H9 (cell line): ENCODE measurements at regions not wholly inside any gene's neighbourhood (a gene's known extent, or its start where the extent isn't known, plus 50 kb on each side); places are given as distances from the start of the nearest gene placed in this dataset.

Experiments
- DNase-seq: peaks from one replicate; pipeline ENCODE4 v3.0.0-alpha.2; 2017
- H2AFZ ChIP-seq: one replicate; pipeline ENCODE4 v1.6.1; 2013; ENCODE audit warnings: mild to moderate bottlenecking, low read length, control low read depth, moderate library complexity
- H2AK5ac ChIP-seq: 2 replicates; pipeline ENCODE4 v1.6.1; 2013; ENCODE audit warnings: low read length, control low read depth, mixed read lengths; ENCODE audit not compliant: insufficient read length
- H2BK120ac ChIP-seq: one replicate; pipeline ENCODE4 v1.6.1; 2013; ENCODE audit warnings: low read depth, mild to moderate bottlenecking, low read length, control low read depth, inconsistent platforms; ENCODE audit not compliant: poor library complexity, severe bottlenecking
- H2BK12ac ChIP-seq: 2 replicates; pipeline ENCODE4 v1.6.1; 2013; ENCODE audit warnings: low read length, control low read depth, mixed read lengths, low read depth; ENCODE audit not compliant: insufficient read length
- H2BK15ac ChIP-seq: 2 replicates; pipeline ENCODE4 v1.6.1; 2013; ENCODE audit warnings: low read depth, low read length, control low read depth
- H2BK20ac ChIP-seq: one replicate; pipeline ENCODE4 v1.6.1; 2013; ENCODE audit warnings: low read depth, mild to moderate bottlenecking, low read length, control low read depth, inconsistent platforms; ENCODE audit not compliant: poor library complexity, severe bottlenecking
- H2BK5ac ChIP-seq: 2 replicates; pipeline ENCODE4 v1.6.1; 2013; ENCODE audit warnings: low read length, control low read depth, mixed read lengths; ENCODE audit not compliant: insufficient read length
- H3K14ac ChIP-seq: 2 replicates; pipeline ENCODE4 v1.6.1; 2013; ENCODE audit warnings: low read length, control low read depth; ENCODE audit not compliant: insufficient read depth
- H3K18ac ChIP-seq: 2 replicates; pipeline ENCODE4 v1.6.1; 2013; ENCODE audit warnings: low read depth, mild to moderate bottlenecking, mixed read lengths, low read length, control low read depth; ENCODE audit not compliant: insufficient read length
- H3K23ac ChIP-seq: 2 replicates; pipeline ENCODE4 v1.6.1; 2013; ENCODE audit warnings: low read length, control low read depth, mixed read lengths, low read depth; ENCODE audit not compliant: insufficient read length
- H3K23me2 ChIP-seq: 2 replicates; pipeline ENCODE4 v1.6.1; 2013; ENCODE audit warnings: low read depth, mild to moderate bottlenecking, mixed read lengths, low read length, control low read depth; ENCODE audit not compliant: insufficient read length, poor library complexity, severe bottlenecking
- H3K27ac ChIP-seq: 2 replicates; pipeline ENCODE4 v1.5.1; 2013; ENCODE audit warnings: low read length, control low read depth, mixed read lengths, low read depth; ENCODE audit not compliant: insufficient read length
- H3K27me3 ChIP-seq: 2 replicates; pipeline ENCODE4 v1.6.1; 2013; ENCODE audit warnings: low read length, control low read depth, inconsistent platforms; ENCODE audit not compliant: insufficient read depth
- H3K4ac ChIP-seq: 2 replicates; pipeline ENCODE4 v1.6.1; 2013; ENCODE audit warnings: low read depth, mild to moderate bottlenecking, control low read depth, inconsistent platforms, low read length, moderate library complexity
- H3K4me1 ChIP-seq: 2 replicates; pipeline ENCODE4 v1.6.1; 2013; ENCODE audit warnings: low read length, control low read depth, inconsistent platforms; ENCODE audit not compliant: insufficient read depth
- H3K4me2 ChIP-seq: 2 replicates; pipeline ENCODE4 v1.6.1; 2013; ENCODE audit warnings: low read length, control low read depth, mixed read lengths; ENCODE audit not compliant: insufficient read length, insufficient read depth
- H3K56ac ChIP-seq: 2 replicates; pipeline ENCODE4 v1.6.1; 2013; ENCODE audit warnings: low read depth, mild to moderate bottlenecking, mixed read lengths, low read length, control low read depth; ENCODE audit not compliant: insufficient read length
- H3K79me1 ChIP-seq: 2 replicates; pipeline ENCODE4 v1.6.1; 2013; ENCODE audit warnings: low read depth, mild to moderate bottlenecking, moderate library complexity, low read length, control low read depth, inconsistent platforms; ENCODE audit not compliant: insufficient read depth, poor library complexity, severe bottlenecking
- H3K79me2 ChIP-seq: 2 replicates; pipeline ENCODE4 v1.6.1; 2013; ENCODE audit warnings: low read length, control low read depth, inconsistent platforms; ENCODE audit not compliant: insufficient read depth
- H3K9ac ChIP-seq: 2 replicates; pipeline ENCODE4 v1.6.1; 2013; ENCODE audit warnings: low read length, control low read depth, mixed read lengths; ENCODE audit not compliant: insufficient read length; ENCODE audit errors: extremely low read depth
- H3K9me3 ChIP-seq: one replicate; pipeline ENCODE4 v1.6.1; 2013; ENCODE audit warnings: low read depth, low read length, inconsistent platforms; ENCODE audit not compliant: control insufficient read depth
- H3T11ph ChIP-seq: one replicate; pipeline ENCODE4 v1.6.1; 2013; ENCODE audit warnings: mild to moderate bottlenecking, low read length, control low read depth, inconsistent platforms
- H4K20me1 ChIP-seq: one replicate; pipeline ENCODE4 v1.6.1; 2013; ENCODE audit not compliant: control insufficient read depth, insufficient read length, insufficient read depth
- H4K5ac ChIP-seq: 2 replicates; pipeline ENCODE4 v1.6.1; 2013; ENCODE audit warnings: low read depth, mild to moderate bottlenecking, mixed read lengths, low read length, control low read depth; ENCODE audit not compliant: insufficient read length
- H4K8ac ChIP-seq: replicated peaks from 2 replicates; pipeline ENCODE4 v1.6.1; 2013; ENCODE audit warnings: low read length, control low read depth, mixed read lengths, low read depth; ENCODE audit not compliant: insufficient read length
- H4K91ac ChIP-seq: 2 replicates; pipeline ENCODE4 v1.6.1; 2013; ENCODE audit warnings: low read depth, mild to moderate bottlenecking, moderate library complexity, mixed read lengths, low read length, control low read depth; ENCODE audit not compliant: insufficient read length
- H3K27ac Mint-ChIP-seq, 3 experiments: 2 replicates in 2 of 3; 3 replicates in 1 of 3; pipeline ENCODE4 v1.8.0; 2020 to 2021; ENCODE audit warnings: mixed read lengths in 3 of 3, mild to moderate bottlenecking in 1 of 3, moderate library complexity in 1 of 3
- H3K27me3 Mint-ChIP-seq: 2 replicates; pipeline ENCODE4 v1.8.0; 2021; ENCODE audit warnings: low read depth, mild to moderate bottlenecking, moderate library complexity, mixed read lengths
- H3K36me3 Mint-ChIP-seq, 3 experiments: 2 replicates in 2 of 3; 3 replicates in 1 of 3; pipeline ENCODE4 v1.8.0; 2020 to 2021; ENCODE audit warnings: low read depth in 3 of 3, mixed read lengths in 3 of 3; ENCODE audit not compliant: insufficient read depth in 1 of 3
- H3K4me1 Mint-ChIP-seq, 2 experiments: 2 replicates each; pipeline ENCODE4 v1.8.0; 2020; ENCODE audit warnings: mixed read lengths in 2 of 2
- H3K4me3 Mint-ChIP-seq, 2 experiments: 2 replicates in 1 of 2; 3 replicates in 1 of 2; pipeline ENCODE4 v1.8.0; 2020 to 2021; ENCODE audit warnings: mild to moderate bottlenecking in 2 of 2, mixed read lengths in 2 of 2, moderate library complexity in 1 of 2
- H3K9me3 Mint-ChIP-seq, 2 experiments: 2 replicates in 1 of 2; 3 replicates in 1 of 2; pipeline ENCODE4 v1.8.0; 2020; ENCODE audit warnings: mild to moderate bottlenecking in 2 of 2, mixed read lengths in 2 of 2, moderate library complexity in 1 of 2
- CTCF ChIP-seq: fragments of 200-600 bp; sonication (generic); conservative IDR thresholded peaks from 3 replicates; pipeline ENCODE4 v1.8.0; 2021; ENCODE audit warnings: antibody characterized with exemption, mild to moderate bottlenecking
- WGBS: extraction: QIAGEN DNeasy Blood & Tissue Kit; methylation state at CpG from one replicate; pipeline ENCODE4 v1.1.7; 2013; ENCODE audit warnings: missing lambda C conversion rate, low lambda C conversion rate, mixed read lengths; ENCODE audit not compliant: insufficient read length; ENCODE audit errors: extremely low coverage; 5-methylcytosine and 5-hydroxymethylcytosine counted together

GRCh38 chr4:159966746-159967145 lies 863.9 kb downstream of the RAPGEF2 start:
- no peak overlapping the region for H3K27ac ChIP-seq
- no peak overlapping the region for H2BK5ac ChIP-seq
- peaks cover 5% of the 10 kb centered on the region for H3K9me3 ChIP-seq
- no peak overlapping the region for H3K4me3 Mint-ChIP-seq
- no peak overlapping the region for H3K4me2 ChIP-seq
- peaks cover 8 to 11% (median 9%) of the 10 kb centered on the region in 3 experiments; a peak in 5 of 7 replicates for H3K36me3 Mint-ChIP-seq
- no peak overlapping the region for H2AK5ac ChIP-seq
- no peak overlapping the region for H2AFZ ChIP-seq
- H3K79me1 ChIP-seq = no peaks in the 10 kb centered on the region
- no peak overlapping the region for H3T11ph ChIP-seq
- no peak overlapping the region for H3K56ac ChIP-seq
- H3K4ac ChIP-seq = no peak overlapping the region
- DNase-seq = no peak
- no peak overlapping the region for H3K9ac ChIP-seq
- H3K23me2 ChIP-seq = no peaks in the 10 kb centered on the region
- no peak for TF ChIP-seq CTCF
- no peak overlapping the region for H2BK20ac ChIP-seq
- H2BK120ac ChIP-seq = no peak overlapping the region
- H3K9me3 Mint-ChIP-seq = peaks cover 6 to 11% of the 10 kb centered on the region in 2 experiments; a peak in 3 of 5 replicates
- H3K4me1 Mint-ChIP-seq = peaks cover 5 to 8% of the 10 kb centered on the region in 2 experiments; a peak in 3 of 4 replicates
- no peaks in the 10 kb centered on the region for H3K4me1 ChIP-seq
- no peak overlapping the region for H2BK12ac ChIP-seq
- no peaks in the 10 kb centered on the region for H3K27me3 ChIP-seq
- no peak overlapping the region for H4K5ac ChIP-seq
- no CpG with 5 or more reads among the region's 4 CpGs for WGBS
- H4K8ac ChIP-seq = no peak overlapping the region
- H4K91ac ChIP-seq = no peak overlapping the region
- no peaks in the 10 kb centered on the region for H4K20me1 ChIP-seq
- no peak overlapping the region for H3K27ac Mint-ChIP-seq
- no peaks in the 10 kb centered on the region for H3K79me2 ChIP-seq
- H3K27me3 Mint-ChIP-seq = no peaks in the 10 kb centered on the region; the same call in none of the 2 replicates
- H2BK15ac ChIP-seq = no peak overlapping the region
- no peak overlapping the region for H3K14ac ChIP-seq
- H3K18ac ChIP-seq = no peak overlapping the region
- H3K23ac ChIP-seq = no peak overlapping the region
